Umbilical cord (tissue), 1 donor: ENCODE measurements at regions not wholly inside any gene's neighbourhood (a gene's known extent, or its start where the extent isn't known, plus 50 kb on each side); places are given as distances from the start of the nearest gene placed in this dataset.

Experiments used
- DNase-seq: peaks from one replicate; pipeline ENCODE4 v3.0.0-alpha.2; 2015; ENCODE audit warnings: low spot score

- no peak for DNase-seq
Measured at GRCh38 chr1:208772891-208773290, 528.7 kb upstream of the PLXNA2 start.

GRCh38 chr1:208775841-208776240 lies 531.7 kb upstream of the PLXNA2 start:
- no peak for DNase-seq

DNA sequence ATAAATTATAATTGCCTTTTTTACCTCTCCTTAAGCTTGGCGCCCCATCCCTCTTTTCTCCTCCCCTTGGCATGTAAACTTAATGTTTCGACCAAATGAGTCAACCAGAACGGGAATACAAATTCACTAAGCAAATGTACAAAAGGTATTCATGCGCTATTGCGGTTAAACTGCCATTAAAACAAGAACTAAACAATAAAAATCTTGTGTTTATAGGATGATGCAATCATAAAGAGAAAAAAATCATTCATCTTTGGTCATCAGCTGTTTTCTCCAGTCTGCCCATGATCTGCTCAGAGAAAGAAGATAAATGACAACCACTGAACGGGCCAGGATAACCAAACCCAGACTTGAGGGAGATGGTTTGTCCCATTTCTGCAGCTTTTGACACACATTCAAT lies 534.2 kb upstream of the PLXNA2 start:
- no peak for DNase-seq

DNA sequence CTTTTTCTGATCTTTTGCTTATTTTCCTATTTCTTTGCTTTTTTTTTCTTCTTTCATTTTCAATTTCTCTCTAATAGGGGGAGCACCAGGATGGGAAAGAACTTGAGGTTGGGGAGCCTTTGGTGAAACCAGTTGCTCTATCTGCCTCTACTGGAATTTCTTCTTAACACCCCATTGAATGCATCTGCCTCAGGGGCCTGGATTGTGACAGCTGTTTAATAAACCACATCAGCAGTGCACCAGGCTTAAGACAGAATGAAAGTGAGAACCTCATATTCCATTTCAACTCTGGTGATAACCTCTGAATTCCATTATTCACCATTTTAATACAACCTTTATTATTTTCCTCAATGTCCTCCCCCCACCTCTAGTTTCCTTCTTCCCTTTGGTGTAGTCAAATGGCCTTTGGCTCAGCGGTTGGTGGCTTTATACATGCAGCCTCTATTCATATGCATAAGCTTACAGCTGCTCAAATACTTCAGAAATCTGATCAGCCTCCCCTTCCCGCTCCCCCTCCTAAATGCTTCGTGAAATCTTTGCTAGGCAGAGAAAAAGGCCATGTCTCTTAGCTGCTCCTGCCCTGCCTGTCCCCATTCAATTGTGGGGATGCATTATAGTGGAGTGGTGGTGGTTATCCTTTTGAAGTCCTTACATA lies 537.3 kb upstream of the PLXNA2 start:
- DNase-seq = no peak

- DNase-seq = no peak
Measured at GRCh38 chr1:208782186-208782585, 538.0 kb upstream of the PLXNA2 start.

GRCh38 chr1:208785629-208786028 lies 541.4 kb upstream of the PLXNA2 start:
- no peak for DNase-seq

GRCh38 chr1:208787219-208787618 lies 543.0 kb upstream of the PLXNA2 start:
- DNase-seq = no peak

GRCh38 chr1:208788013-208788540 lies 543.9 kb upstream of the PLXNA2 start:
- DNase-seq = no peak

DNA sequence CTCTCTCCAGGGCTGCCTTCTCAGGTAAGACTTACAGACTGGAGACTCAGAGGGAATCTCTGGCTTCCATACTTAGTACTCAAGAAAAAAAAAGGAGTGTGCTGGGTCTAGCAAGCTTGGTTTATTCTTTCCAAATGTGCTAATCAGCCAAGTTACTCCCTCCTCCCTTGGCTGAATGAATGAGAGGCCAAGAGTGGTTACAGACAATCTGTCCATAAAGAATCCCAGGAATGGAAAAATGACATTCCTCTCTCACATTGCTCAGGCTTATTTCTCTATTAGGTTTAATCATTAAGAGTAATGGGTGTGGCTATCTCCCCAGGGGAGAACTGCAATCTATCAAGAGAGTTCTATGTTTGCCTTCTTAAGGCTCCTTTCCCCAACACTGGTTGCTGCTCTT lies 547.3 kb upstream of the PLXNA2 start:
- DNase-seq = no peak

DNA sequence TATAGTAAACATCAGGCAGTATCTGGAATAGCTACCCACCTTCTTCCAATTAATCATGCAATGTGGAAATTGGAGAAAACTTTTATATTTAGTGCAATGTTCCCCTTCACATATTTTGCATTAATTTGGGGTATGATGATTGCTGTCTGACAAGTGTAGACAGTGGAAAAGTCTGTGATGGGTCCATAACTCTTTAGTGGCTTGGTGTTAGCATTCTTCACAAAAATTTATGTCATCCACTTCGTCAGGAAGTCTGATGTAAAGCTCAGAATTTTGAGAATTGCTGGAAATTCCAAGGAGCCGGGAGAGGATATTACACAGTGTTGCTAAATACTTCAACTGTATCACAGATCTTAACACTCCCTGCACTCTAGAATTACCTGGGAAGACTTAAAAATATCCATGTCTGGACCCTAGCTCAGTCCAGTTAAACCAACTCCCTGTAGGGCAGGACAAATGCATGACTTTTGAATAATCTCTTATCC lies 549.7 kb upstream of the PLXNA2 start:
- DNase-seq = no peak

GRCh38 chr1:208799186-208799585 lies 555.0 kb upstream of the PLXNA2 start:
- no peak for DNase-seq

DNA sequence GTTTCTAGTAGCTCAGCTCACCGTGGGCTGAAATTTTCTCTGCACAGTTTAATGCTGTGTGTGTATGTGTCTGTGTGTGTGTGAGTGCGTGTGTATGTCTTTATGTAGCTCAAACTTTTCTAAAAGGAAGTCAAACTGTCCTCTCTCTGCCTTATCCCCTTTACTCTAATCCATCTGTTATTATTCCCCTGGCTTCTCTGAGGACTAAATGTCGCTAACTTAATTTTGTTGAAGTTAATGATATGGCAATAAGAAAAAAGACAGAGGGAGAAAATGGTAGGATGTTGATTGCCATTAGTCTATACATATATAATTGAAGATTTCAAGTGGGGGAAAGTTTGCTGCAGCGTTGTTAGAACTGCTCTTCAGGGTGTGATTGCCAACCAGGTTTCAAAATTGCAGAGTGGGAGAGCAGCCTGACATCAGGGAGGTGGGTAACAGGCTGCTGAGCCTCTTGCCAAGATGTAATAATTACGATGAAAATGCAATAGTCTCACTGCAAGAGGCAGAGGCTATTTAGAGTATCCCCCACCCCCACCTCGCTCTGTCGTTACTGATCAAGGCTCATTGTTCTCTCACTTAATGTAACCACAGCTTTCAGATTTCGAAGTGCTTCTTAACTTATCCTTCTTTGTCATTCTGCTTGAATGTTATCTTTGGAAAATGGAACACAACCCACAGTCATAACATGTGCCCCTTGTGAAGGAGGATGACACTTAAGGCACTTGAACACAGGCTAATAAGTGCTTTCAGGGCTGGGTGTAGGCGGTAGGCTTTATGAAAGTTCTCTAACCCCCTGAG lies 559.0 kb upstream of the PLXNA2 start:
- DNase-seq = no peak

GRCh38 chr1:208807446-208808127 lies 563.4 kb upstream of the PLXNA2 start:
- DNase-seq = no peak

- DNase-seq = no peak
Measured at GRCh38 chr1:208808301-208808700, 564.1 kb upstream of the PLXNA2 start.

DNA sequence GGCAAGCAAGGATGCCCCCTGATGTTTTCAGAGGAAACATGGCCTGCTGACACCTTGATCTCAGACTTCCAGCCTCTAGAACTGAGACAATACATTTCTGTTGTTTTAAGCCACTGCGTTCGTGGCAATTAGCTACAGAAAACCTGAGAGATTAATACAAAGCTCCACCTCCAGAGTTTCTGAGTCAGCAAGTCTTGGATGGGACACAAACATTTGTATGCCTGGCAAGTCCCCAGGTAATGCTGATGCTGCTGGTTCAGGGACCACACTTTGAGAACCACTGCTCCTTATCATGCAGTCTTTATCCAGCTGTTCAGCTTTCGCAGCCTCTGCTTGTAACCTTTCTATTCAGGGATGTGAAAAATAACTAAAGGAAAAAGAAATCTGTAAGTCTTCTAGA lies 565.7 kb upstream of the PLXNA2 start:
- no peak for DNase-seq

GRCh38 chr1:208818770-208819445 lies 574.7 kb upstream of the PLXNA2 start:
- DNase-seq = no peak

GRCh38 chr1:208820580-208821212 lies 576.5 kb upstream of the PLXNA2 start:
- no peak for DNase-seq

GRCh38 chr1:208821939-208822338 lies 577.8 kb upstream of the PLXNA2 start:
- no peak for DNase-seq

DNA sequence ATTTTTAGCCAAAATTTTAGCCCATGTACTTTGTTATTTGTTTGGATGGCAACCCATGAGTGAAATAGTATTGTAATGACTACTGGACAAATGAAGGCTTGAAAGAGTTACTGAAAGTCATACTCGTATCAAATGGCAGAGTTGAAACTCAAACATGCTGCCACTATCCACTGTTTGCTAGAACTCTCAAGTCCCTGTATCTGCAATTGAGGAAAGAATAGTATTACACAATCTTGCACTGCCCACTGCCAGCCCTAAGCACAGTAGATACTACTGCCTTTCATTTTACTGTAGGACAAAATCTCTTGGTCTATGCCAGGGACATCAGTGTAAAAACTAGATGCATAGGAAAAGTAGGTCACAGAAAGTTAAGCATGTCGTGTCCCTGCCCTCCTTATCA lies 581.1 kb upstream of the PLXNA2 start:
- no peak for DNase-seq

- no peak for DNase-seq
Measured at GRCh38 chr1:208829595-208829994, 585.4 kb upstream of the PLXNA2 start.

DNA sequence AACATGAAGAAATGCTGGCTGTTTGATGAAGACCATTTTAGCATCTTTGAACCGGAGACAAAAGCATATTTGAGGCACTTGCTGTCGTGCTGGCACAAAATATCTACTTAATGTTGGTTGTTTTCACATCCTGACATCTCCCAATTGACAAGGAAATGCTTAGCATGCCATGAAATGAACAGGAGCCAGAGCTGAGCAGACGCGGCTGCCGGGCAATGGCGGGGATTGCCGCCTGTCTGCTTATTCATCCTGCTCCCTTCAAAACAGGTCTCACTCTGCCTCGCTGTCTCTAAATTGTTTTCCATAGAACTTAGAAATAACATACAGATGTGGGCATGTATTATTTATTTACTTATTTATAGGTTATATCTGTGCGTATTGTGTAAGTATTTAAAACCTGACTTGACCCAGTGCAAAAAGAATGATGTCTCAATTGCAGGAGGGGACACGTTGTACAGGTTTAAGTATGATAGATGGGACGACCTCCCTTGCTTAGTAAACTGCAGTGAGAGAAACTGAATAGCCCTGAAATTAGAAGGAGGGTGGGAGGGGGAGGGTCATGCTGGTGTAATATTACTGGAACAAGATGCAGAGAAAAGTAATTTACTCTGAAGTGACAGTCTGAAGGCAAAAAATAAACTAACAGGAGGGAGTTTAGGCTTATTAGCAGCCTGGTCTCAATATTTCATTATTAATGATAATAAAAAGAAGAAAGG lies 590.4 kb upstream of the PLXNA2 start:
- peak; percentile 54 for DNase-seq
